Endothelial cell of umbilical vein (primary cell): ENCODE measurements at regions not wholly inside any gene's neighbourhood (a gene's known extent, or its start where the extent isn't known, plus 50 kb on each side); places are given as distances from the start of the nearest gene placed in this dataset.
A peak's percentile ranks its signal among the peaks of the same experiment; 100 is the strongest.
"Not testable (repeated sequence)": the region's sequence is repeated elsewhere in the genome, so short reads cannot be mapped to it uniquely, and the experiment has no call there.

Experiments
- BruUV-seq: library from RNA; stranded (reverse); fragments of 400-500 nt; replicated peaks from 2 replicates; lab custom pipeline; 2021; lab: Mats Ljungman, UMichigan
- CTCF ChIA-PET: fragments of 300-600, 350-600 bp; sonication (Branson Sonifier 250); formaldehyde crosslinking; loops from one replicate; lab custom pipeline; 2021; ENCODE audit warnings: antibody characterized with exemption, inconsistent platforms; lab: Charles Lee
- POLR2A ChIA-PET: fragments of 300-600, 350-600 bp; sonication (Branson Sonifier 250); formaldehyde crosslinking; loops from one replicate; lab custom pipeline; 2021; ENCODE audit warnings: antibody characterized with exemption, inconsistent platforms; lab: Charles Lee
- DNase-seq: peaks from one replicate; pipeline ENCODE4 v3.0.0-alpha.2; 2011; ENCODE audit warnings: low read depth, low spot score
- FAIRE-seq: peaks from 2 replicates; lab custom pipeline; 2011; peaks lifted over from hg19 to GRCh38; lab: Jason Lieb, UNC
- H2AFZ ChIP-seq: 2 replicates; pipeline ENCODE4 v1.6.0; 2012; ENCODE audit warnings: low read depth, low read length, control low read depth, inconsistent platforms
- H3K27ac ChIP-seq: 2 replicates; pipeline ENCODE4 v1.5.1; 2011; ENCODE audit warnings: low read depth, mild to moderate bottlenecking, control low read depth, low read length, moderate library complexity; ENCODE audit not compliant: insufficient read depth
- H3K27me3 ChIP-seq, 2 experiments: 2 replicates each; pipeline versions ENCODE4 v1.6.0 to v1.6.1; 2011; ENCODE audit warnings: low read length in 2 of 2, mixed read lengths in 1 of 2; ENCODE audit not compliant: control insufficient read depth in 2 of 2, insufficient read depth in 2 of 2
- H3K36me3 ChIP-seq, 2 experiments: 2 replicates in 1 of 2; 3 replicates in 1 of 2; pipeline ENCODE4 v1.5.1; 2011; ENCODE audit warnings: low read length in 2 of 2, mild to moderate bottlenecking in 1 of 2, moderate library complexity in 1 of 2; ENCODE audit not compliant: control insufficient read depth in 2 of 2, insufficient read depth in 2 of 2; ENCODE audit errors: extremely low read depth in 1 of 2
- H3K4me1 ChIP-seq: 3 replicates; pipeline ENCODE4 v1.5.1; 2011; ENCODE audit warnings: mild to moderate bottlenecking, low read length; ENCODE audit not compliant: control insufficient read depth, insufficient read depth; ENCODE audit errors: extremely low read depth
- H3K4me2 ChIP-seq: 2 replicates; pipeline ENCODE4 v1.6.1; 2011; ENCODE audit warnings: low read length, control low read depth, mixed read lengths; ENCODE audit not compliant: insufficient read depth
- H3K4me3 ChIP-seq, 3 experiments: fragments of 200-600 bp in 1 of 3; sonication (generic), shearing (Covaris generic) in 1 of 3; replicated peaks in 1 of 3; 2 replicates each; pipeline ENCODE4 v1.5.1; 2011 to 2016; ENCODE audit warnings: control low read depth in 3 of 3, low read length in 3 of 3, mild to moderate bottlenecking in 2 of 3, inconsistent platforms in 1 of 3, low read depth in 1 of 3, moderate library complexity in 1 of 3; ENCODE audit not compliant: insufficient read depth in 1 of 3
- H3K79me2 ChIP-seq: 2 replicates; pipeline ENCODE4 v1.6.0; 2012; ENCODE audit warnings: low read length, inconsistent platforms; ENCODE audit not compliant: control insufficient read depth, insufficient read depth
- H3K9ac ChIP-seq: replicated peaks from 2 replicates; pipeline ENCODE3; 2011; ENCODE audit warnings: low read length, control low read depth; ENCODE audit not compliant: insufficient read depth; ENCODE audit errors: extremely low read depth
- H3K9me1 ChIP-seq: replicated peaks from 3 replicates; pipeline ENCODE4 v1.6.0; 2011; ENCODE audit warnings: mild to moderate bottlenecking, low read length; ENCODE audit not compliant: control insufficient read depth, insufficient read depth; ENCODE audit errors: extremely low read depth
- H3K9me3 ChIP-seq: replicated peaks from 2 replicates; pipeline ENCODE4 v1.5.1; 2012; ENCODE audit warnings: low read length, inconsistent platforms; ENCODE audit not compliant: control insufficient read depth, insufficient read depth
- H4K20me1 ChIP-seq: replicated peaks from 2 replicates; pipeline ENCODE3; 2011; ENCODE audit warnings: mild to moderate bottlenecking, low read length; ENCODE audit not compliant: control insufficient read depth, insufficient read depth; ENCODE audit errors: extremely low read depth
- EZH2 ChIP-seq: IDR thresholded peaks from 2 replicates; pipeline ENCODE4 v1.6.1; 2012; ENCODE audit warnings: borderline replicate concordance, low read depth, mild to moderate bottlenecking, moderate library complexity, low read length, inconsistent platforms; ENCODE audit not compliant: severe bottlenecking
- dilution Hi-C: fragments of 300-500 bp; cut with MboI; formaldehyde crosslinking; loops from one replicate; pipeline ENCODE4 v1.15.0; 2019; ENCODE audit warnings: low sequenced_read_pairs; ENCODE audit not compliant: extremely low pct_ligation_motif_present
- intact Hi-C: fragments of 100-400 bp; cut with micrococcal nuclease; formaldehyde crosslinking; loops from one replicate; pipeline ENCODE4 v1.10.0; 2022

DNA sequence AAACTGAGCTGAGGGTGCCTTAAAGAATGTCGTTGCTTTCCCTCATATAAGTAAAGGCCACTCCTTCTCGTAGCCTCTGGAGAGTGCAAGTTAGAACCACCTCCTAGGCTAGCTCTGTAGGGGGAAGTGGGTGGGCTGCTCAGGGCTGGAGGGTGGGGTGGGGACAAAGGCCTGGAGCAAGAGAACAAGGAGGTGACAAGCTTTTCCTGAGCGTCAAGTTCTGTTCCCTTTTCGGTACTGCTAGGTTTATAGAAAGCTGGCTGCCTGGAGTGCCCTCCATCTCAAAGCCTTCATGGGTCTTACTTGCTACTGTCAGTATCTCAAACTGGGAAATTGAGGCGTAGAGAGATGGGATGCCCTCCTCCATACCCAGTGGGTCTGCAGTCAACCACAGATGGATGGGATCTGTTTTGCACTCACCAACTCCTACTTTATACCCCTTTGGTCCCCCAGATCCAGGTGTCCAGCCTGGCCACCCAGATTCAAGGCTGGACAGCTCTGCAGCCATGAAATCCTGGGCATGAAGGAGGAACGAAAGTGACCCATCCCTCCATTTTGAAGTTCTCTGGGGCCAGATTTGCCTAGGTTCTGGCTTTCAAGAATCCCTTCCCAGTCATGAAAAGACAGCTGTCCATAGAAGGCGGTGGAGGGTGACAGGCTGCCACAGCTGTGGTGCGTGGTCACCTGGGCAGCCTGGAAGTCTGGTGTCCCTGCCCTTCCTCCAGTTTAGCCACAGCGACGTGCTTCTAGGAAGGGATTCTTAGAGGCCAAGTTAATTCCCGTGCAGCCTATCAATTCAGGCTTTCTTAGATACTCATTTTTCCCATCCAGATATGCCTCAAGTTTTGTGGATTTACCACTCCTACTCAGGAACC, 117.8 kb downstream of the CRLF3 start:
- DNase-seq, H3K4me3 ChIP-seq, H3K9me1 ChIP-seq, POLR2A ChIA-PET, FAIRE-seq, H3K27ac ChIP-seq, H3K36me3 ChIP-seq, intact Hi-C loops, H3K79me2 ChIP-seq, dilution Hi-C loops, H3K4me1 ChIP-seq, H3K9ac ChIP-seq, H4K20me1 ChIP-seq, BruUV-seq, H3K4me2 ChIP-seq, H3K9me3 ChIP-seq, H2AFZ ChIP-seq: not testable (repeated sequence)
- peaks cover 15 to 17% of the 10 kb centered on the region in 2 experiments for H3K27me3 ChIP-seq
- CTCF ChIA-PET = interaction anchor here (0.6 to 1.0 kb wide), 3 partner anchors 8 to 168 kb away, joined by 3 to 5 read pairs (median 4); no protein-coding TSS in a partner anchor
- TF ChIP-seq EZH2 = peak; percentile 3

GRCh38 chr17:30706004-30706403, 118.5 kb downstream of the CRLF3 start:
- H3K9ac ChIP-seq, intact Hi-C loops, H3K36me3 ChIP-seq, BruUV-seq, H2AFZ ChIP-seq, H3K27ac ChIP-seq, H3K9me1 ChIP-seq, H3K79me2 ChIP-seq, DNase-seq, H4K20me1 ChIP-seq, H3K9me3 ChIP-seq, POLR2A ChIA-PET, H3K4me1 ChIP-seq, FAIRE-seq, H3K4me2 ChIP-seq, dilution Hi-C loops, H3K4me3 ChIP-seq: not testable (repeated sequence)
- H3K27me3 ChIP-seq = peaks cover 15 to 18% of the 10 kb centered on the region in 2 experiments
- CTCF ChIA-PET = interaction anchor here (0.6 to 1.0 kb wide), 2 partner anchors 8 to 167 kb away, joined by 3 to 4 read pairs; no protein-coding TSS in a partner anchor
